NCI-H1694 (cell line): ENCODE measurements at regions not wholly inside any gene's neighbourhood (a gene's known extent, or its start where the extent isn't known, plus 50 kb on each side); places are given as distances from the start of the nearest gene placed in this dataset.
"Not testable (repeated sequence)": the region's sequence is repeated elsewhere in the genome, so short reads cannot be mapped to it uniquely, and the experiment has no call there.

Experiments used
- DNase-seq: peaks from one replicate; lab custom pipeline; 2025; lab: John Stamatoyannopoulos, UW

DNA sequence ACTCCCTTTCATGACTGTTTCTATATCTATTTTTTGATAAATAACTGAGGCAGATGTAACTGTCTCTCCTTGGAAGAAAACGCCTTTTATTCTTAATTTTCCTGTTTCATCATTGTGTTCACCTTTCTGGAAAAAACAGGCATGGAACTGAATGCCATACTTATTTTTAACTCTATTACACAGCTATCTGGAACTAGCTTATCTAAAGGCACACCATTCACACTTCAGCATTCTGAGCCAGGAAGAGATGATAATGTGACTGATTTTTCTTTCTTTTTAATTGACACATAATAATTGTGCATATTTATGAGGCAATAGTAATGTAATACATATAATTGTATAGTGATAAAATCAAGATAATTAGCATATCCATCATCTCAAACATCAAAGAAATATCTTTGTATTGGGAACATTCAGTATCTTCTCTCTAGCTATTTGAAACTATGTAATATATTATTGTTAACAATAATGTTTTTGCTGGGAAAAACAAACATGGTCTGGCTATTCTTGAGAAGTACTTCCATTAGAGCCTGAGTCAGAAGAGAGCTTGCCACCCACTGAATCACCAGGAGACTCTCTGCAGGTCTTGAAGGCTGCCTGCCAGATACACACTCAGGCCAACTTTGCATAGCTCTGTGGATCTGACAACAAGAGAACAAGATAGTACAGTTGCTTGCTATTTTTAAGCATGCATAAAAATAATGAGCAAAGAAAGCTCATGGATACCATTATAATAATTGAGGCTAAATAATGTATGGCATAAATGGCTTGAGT, 501.0 kb upstream of the EDIL3 start:
- no peak for DNase-seq

DNA sequence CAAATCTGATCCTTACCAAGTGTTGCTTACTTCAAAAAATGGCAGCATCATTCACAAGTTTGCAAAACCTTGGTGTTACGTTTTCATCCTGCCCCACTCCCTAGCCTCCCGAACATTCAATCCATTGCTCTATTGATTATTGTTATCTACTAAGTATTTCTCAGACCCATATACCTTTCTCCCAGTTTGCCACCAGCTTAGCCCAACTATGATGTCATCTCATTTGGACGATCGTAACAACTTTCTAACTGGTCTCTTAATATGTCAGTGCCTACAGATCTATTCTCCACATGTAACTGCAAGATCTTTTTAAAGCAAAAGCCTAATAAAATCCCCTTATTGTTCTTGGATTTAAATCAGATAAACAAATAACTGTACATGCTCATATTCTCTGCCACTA, 497.1 kb upstream of the EDIL3 start:
- DNase-seq: no peak

DNA sequence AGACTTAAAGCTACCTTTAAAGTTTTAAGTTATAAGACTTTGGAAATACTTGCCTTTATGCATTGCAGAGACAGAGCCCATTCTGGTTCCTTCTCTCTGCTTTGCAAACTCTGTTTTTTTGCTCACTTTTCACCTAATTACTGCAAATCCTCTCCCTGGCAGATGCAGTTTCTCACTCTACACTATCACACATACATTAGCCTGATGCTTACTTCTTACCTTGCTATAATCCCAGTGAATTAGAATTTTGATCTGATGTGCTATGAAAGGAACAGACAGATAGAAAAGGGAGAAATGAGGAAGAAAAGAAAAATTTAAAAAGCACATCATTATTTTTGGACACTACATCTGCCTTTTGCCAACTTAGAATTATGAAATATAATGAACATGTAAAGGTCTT, 489.5 kb upstream of the EDIL3 start:
- DNase-seq: no peak

DNA sequence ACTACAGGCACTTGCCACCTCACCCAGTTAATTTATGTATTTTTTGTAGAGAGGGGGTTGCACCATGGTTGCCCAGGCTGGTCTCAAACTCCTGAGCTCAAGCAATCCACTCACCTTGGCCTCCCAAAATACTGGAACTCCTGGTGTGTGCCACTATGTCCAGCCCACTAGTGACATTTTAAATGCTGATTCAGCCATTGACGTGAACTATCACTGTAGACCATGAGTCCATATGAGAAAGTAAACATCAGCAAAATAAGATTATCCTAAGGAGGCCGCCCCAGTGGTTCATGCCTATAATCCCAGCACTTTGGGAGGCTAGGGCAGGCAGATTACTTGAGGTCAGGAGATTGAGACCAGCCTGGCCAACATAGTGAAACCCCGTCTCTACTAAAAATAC, 488.1 kb upstream of the EDIL3 start:
- DNase-seq: no peak

DNA sequence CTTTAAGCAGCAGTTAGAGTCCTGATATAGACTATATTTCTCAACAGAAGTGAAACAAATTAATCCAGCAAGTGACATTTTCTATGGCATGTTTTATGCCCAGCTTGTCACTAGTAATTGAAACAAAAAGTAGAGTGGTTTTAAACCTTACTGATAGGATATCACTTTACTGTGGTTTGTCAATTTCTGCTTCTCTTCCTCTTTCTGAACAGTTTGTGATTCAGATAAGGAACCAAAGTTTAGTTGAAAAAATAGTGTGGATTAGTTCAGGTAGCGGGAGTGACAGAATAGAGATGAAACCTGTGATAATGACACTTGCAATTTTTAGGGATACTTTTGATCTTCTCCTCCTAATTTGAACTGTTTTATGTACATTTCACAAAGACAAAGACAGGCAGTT, 485.7 kb upstream of the EDIL3 start:
- no peak for DNase-seq

DNA sequence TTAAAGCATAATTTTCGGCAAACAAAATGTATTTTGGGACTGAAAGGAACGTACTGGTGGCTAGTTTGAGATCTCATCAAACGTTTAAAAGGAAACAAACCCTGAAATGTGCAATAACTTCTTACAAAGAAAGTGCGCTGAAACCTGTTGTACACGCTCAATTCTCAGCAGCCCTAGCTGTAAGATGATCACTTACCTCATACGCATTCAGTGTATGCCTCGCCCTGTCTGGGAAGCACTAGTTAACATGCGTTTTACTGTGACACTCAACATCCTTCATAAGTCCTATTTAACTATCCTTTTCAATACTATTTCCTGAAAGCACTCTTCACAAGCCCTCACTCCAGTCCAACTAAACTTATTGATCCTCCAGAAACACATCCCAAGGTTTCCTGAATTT, 485.0 kb upstream of the EDIL3 start:
- DNase-seq: no peak

DNA sequence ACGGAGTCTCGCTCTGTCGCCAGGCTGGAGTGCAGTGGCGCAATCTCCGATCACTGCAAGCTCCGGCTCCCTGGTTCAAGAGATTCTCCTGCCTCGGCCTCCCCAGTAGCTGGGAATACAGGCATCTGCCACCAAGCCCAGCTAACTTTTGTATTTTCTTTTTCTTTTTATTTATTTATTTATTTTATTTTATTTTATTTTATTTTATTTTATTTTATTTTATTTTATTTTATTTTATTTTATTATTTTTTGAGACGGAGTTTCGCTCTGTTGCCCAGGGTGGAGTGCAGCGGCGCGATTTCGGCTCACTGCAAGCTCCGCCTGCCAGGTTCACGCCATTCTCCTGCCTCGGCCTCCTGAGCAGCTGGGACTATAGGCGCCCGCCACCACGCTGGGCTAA, 479.3 kb upstream of the EDIL3 start:
- not testable (repeated sequence) for DNase-seq

DNA sequence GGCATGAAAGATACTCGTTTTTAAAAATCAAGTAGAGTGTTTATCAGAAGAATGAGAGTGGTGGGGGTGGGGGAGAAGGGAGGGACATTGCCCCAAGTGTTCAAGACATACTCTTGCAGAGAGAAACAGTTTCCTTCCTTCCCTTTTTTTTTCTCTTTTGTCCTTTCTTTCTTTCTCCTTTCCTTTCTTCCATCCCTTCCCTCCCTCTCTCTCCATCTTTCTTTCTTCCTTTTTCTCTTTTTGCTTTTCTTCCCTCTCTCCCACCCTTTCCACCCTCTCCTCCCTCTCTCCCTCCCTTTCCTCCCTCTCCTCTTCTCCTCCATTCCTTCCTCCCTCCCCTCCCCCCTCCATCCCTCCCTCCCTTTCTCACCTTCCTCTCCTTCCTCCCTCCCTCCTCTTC, 478.3 kb upstream of the EDIL3 start:
- DNase-seq: no peak

DNA sequence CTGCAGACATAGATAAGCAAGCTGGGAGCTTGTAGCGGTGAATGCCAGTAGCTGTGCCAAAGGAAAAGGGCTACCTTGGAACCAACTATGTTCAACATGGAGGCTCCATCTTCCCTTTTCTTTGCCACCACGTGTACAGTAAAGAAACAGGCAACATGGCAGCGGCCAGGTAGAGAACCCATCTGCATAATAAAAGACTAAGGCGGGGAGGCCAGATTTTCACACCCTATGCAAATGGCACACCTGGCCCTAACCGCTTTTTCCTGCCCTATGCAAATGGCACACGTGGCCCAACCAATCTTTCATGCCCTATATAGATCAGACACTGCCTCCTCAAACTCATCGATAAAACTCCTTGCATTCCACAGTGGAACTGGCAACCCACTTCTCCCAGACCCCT, 477.5 kb upstream of the EDIL3 start:
- DNase-seq: no peak

DNA sequence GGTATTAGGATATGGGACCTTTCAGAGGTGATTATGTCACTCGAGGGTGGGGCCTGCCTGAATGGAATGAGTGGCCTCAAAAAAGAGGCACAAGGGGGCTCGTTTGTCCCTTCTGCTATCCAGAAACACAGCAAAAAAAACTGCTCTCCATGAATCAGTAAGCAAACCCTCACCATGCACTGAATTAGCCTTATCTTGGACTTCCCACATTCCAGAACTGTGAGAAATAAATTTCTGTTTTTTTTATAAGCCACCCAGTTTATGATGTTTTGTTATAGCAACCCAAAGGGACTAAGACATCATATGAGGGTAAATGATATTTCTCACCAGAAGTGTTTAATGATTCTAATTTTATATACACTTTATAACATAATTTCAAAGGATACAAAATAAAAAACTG, 476.6 kb upstream of the EDIL3 start:
- no peak for DNase-seq

DNA sequence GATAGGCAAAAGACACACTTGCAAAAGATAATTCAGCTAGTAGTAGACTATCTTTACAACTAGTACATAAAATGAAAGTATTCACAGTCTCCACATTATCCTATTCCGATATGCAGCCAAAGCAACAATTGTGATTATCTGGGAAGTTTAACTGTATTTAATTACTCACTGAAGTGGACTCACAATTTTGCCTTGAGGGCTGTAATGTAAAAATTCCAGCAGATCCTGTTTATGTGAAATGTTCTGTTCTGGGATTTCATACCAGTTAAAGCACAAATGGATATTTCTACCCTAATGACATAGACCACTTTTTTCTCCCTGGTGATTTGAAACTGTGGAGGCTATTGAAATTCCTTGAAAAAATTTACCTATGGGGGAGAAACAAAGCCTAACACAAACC, 474.4 kb upstream of the EDIL3 start:
- no peak for DNase-seq

DNA sequence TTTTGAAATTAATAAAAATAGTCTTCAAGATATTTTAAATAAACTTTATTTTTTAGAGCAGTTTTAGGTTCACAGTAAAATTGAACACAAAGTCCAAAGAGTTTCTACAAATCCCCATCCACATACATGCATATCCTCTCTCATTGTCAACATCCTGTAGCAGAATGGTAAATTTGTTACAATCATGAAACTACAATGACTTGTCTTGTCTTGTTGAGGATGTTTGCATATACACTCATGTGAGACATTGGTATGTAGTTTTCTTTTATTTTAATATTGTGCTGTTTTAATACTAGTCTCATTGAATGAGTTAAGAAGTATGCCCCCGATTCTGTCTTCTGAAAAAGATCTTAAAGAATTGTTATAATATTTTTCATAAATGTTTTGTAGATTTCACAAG, 447.0 kb upstream of the EDIL3 start:
- no peak for DNase-seq

DNA sequence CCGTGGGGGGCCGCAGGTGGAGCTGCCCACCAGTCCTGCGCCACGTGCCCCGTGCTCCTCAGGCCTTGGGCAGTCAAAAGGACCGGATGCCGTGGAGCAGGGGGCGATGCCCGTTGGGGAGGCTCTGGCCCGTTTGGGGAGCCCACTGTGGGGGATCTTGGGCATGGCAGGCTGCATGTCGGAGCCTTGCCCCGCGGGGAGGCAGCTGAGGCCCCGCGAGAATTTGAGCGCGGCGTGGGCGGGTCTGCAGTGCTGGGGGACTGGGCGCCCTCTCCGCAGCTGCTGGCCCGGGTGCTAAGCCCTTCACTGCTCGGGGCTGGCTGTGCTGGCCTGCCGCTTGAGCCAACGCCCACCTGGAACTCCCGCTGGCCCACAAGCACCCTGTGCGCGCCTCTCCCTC, 445.6 kb upstream of the EDIL3 start:
- DNase-seq: no peak

DNA sequence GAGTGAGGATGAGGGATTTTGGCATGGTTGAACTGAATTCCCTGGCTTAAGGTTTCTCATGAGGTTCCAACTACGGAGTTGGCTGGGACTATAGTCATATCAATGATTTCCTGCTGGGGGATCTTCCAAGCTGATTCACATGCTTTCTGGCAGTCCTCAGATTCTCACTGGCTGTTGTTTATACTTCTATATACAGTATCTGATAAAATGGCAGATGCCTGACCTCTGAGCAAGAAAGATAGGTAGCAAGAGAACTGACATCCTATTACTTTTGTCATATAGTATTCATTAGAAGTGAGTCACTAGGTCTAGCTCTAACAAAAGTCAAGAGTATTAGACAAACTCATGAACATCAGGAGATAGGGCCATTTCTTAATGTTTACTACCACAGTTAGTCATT, 440.9 kb upstream of the EDIL3 start:
- no peak for DNase-seq

DNA sequence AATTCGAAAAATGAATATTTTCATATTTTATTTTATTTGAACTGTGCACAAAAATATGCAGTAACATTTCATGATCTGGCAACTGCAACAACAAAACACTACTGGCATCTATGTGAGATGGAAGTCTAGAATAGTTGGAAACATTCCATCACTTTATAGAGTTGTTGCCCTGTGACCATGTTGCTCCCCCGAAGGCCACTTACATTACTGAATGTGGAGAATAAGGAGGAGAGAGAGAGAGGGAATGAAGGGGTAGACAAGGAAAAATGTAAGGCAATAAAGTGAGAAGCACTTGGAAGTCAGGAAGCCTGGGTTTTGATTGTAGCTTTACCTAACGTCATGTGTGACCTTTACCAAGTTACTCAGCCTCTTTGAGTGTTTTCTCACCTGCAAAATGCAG, 437.2 kb upstream of the EDIL3 start:
- no peak for DNase-seq

DNA sequence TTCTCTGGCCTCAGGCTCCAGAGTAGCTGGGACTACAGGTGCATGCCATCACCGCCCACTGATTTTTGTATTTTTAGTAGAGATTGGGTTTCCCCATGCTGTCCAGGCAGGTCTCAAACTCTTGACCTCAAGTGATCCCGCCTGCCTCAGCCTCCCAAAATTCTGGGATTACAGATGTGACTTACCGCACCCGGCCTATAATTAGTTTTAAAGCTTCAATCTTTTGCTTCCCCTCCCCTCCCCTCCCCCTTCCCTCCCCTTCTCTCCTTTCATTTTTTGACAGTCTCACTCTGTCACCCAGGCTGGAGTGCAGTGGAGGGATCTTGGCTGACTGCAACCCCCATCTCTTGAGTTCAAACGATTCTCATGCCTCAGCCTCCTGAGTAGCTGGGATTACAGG, 433.3 kb upstream of the EDIL3 start:
- DNase-seq: no peak

DNA sequence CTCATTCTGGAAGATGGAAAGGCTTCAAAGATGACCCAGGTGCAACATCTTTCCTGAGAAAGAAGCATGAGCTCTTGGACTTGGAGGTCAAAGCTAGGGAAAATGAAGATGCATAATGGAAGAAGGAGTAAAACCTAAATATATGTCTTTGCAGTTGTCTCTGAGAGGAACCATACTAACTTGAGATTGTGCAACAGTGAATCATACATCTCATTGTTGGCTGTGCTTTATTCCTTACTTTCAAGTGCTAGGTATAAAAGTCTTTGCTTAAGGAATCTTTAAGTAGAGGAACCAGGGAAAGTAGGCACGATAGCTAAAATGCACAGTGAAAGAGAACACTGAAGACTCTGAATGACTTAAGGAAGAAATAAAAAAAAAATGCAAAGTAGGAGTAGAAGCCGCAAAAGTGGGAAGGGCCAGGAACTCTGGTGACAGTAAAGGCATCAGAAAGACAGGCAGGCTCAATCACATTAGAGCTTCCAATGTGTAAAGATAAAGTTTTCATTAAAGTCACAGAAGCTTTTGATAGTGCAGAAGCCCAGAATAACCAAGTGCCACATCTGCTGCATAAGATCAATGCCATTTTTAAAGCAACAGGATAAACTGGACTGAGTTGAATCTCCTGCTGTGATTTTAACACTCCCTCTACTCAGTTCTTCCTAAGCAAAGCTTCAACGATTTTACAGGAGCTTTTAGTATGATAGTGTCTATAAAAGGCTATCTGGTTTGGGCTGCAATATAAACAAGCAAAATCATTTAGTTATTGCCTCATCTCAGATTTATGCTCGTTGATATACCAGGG, 432.3 kb upstream of the EDIL3 start:
- DNase-seq: no peak

DNA sequence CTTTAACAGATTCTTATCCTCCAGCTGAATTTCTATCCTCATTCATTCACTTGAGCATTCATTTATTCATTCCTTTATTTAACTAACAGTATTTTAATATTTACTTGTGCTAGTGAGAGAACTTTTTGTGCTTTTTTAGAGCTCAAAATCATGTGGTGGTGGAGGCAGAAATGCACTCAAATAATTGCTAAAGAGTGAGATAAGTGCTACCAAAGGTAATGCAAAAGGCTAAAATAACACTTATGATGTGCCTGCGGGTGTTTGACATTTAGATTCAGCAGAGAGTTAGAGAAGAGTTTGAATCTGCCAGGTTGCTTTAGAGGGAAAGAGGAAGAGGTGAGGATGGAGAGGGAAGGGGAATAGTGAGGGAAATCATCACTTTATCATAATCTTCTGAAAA, 431.5 kb upstream of the EDIL3 start:
- DNase-seq: no peak

DNA sequence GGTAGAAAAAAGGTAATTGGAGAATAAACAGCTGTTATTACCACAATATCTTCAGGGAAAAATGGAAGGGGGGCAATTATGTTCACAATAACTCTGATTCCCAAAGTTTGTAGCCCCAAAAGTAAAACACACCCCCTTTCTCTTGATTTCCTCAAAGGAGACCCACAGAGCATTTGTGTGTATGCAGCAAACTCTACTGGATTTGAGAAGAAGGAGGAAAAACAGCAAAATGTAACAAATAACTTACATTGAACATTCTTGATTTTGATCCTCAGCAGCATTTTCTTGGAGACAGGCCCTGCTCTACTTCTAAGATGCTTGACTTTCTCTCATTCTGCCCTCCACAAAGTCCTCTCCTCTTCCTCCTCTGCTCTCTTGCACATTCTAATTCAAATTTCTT, 420.8 kb upstream of the EDIL3 start:
- no peak for DNase-seq

DNA sequence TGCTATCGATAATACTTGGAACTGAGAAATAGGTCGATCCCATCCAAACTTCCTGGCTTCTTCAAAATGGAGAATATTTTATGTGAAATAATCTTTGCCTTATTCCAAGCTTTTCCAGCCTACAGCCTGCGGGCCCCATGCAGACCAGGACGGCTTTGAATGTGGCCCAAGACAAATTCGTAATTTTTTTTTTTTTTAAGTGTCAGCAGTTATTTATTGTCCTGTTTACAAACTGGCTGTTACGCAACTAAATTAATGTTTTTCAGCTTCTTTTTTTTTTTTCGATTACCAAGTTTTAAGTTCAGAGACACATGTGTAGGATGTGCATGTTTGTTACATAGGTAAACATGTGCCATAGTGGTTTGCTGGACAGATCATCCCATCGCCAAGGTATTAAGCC, 411.7 kb upstream of the EDIL3 start:
- DNase-seq: no peak

DNA sequence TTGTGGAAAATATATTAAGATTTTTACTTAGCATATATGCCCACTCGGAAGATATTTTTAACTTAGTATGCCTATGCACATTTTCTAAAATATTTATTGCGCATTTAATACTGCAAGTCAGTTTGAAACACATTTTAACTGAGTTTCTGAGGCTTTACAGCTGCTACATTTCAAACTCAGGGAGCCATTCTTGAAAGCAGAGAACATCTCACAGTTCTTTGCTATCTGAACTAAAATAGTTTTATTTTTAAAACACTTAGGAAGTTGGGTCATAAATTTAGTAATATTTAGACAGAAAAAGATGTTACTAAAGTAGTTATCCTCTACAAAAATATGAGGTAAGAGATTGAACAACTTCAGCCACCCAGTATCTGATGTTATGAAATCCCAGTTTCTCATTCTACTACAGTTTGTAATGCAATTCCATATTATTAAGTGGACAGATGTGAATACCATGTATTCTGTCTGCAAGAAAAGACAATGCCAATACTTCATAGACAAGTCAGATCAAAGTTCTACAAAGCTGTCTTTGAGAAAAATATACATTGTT, 409.9 kb upstream of the EDIL3 start:
- no peak for DNase-seq

DNA sequence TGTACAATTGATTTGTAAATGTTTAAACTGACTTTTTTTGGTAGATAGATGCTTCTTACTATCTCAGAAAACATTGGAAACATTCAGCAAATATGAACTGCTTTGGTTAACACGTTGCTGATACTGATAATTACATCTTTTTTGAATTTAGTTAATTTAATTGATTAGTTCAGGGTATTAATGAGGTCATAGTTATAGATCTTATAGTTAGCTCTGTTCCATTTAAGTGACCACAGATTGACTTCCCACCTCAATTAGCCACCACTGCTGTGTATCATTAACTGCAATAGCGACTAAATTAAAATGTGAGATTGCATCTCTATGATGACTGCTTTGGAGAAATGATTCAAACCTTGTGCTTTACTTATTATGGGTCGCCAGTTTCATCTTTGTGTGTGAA, 407.1 kb upstream of the EDIL3 start:
- no peak for DNase-seq

DNA sequence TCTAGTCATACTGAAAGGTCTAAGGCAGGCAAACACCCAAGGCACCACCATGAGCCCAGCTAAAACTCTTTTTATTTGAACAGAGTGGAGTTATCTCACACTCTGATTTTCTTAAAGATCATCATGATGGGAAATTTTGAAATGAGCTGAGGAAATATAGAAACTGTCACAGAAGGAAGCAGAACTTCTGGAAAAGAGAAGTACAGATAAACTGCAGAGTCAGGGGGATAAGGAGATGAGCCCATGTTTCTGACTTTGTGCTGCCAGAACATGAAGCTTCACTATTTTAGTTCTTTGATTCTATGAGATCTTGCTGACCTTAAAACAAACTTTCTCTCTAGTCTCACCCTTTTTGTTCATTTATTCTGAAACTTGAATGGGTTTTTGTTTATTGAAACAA, 406.5 kb upstream of the EDIL3 start:
- no peak for DNase-seq

DNA sequence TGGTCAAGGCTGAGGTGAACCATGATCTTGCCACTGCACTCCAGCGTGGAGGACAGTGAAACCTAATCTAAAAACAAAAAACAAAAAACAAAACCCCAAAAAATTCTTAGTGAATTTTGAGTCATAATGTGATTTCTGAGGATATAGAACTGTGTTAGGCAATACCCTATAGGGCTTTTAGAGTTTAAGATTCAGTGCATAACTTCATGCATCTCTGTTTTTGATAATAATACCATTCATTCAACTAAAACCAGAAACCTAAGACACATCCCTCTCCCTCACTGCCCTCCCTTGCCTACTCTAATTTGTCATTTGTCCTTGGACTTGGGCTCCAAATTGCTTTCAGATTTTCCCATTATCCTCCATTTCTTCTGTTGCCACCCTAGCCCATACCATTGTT, 405.7 kb upstream of the EDIL3 start:
- no peak for DNase-seq
